CD14-positive monocyte (primary cell): ENCODE measurements at regions not wholly inside any gene's neighbourhood (a gene's known extent, or its start where the extent isn't known, plus 50 kb on each side); places are given as distances from the start of the nearest gene placed in this dataset.

ENCODE experiments used
- DNase-seq, 3 donors: peaks; one replicate each; pipeline ENCODE4 v3.0.0-alpha.2; 2011 to 2022
- H2AFZ ChIP-seq: 2 replicates; pipeline ENCODE4 v1.6.0; 2012; ENCODE audit warnings: mild to moderate bottlenecking, low read depth, low read length, inconsistent platforms; ENCODE audit not compliant: insufficient read depth, poor library complexity, severe bottlenecking
- H3K27ac ChIP-seq, 2 donors: 1 replicate in 1 of 2; 2 replicates in 1 of 2; pipeline ENCODE4 v1.5.1; 2012 to 2013; ENCODE audit warnings: low read length in 2 of 2, control low read depth in 1 of 2, inconsistent platforms in 1 of 2, low read depth in 1 of 2, mild to moderate bottlenecking in 1 of 2
- H3K27me3 ChIP-seq, 2 donors: one replicate each; pipeline versions ENCODE4 v1.6.0 to v1.6.1; 2011 to 2013; ENCODE audit warnings: low read length in 2 of 2; ENCODE audit not compliant: control insufficient read depth in 2 of 2, insufficient read depth in 2 of 2
- H3K36me3 ChIP-seq, 2 donors: replicated peaks in 1 of 2; 1 replicate in 1 of 2; 2 replicates in 1 of 2; pipeline versions ENCODE4 v1.5.1 to v1.6.1; 2012 to 2013; ENCODE audit warnings: low read length in 2 of 2, control low read depth in 1 of 2, inconsistent platforms in 1 of 2, mild to moderate bottlenecking in 1 of 2; ENCODE audit not compliant: insufficient read depth in 2 of 2, control insufficient read depth in 1 of 2
- H3K4me1 ChIP-seq, 2 donors: 1 replicate in 1 of 2; 2 replicates in 1 of 2; pipeline versions ENCODE4 v1.5.1 to v1.6.1; 2012 to 2013; ENCODE audit warnings: low read length in 2 of 2, control low read depth in 1 of 2, inconsistent platforms in 1 of 2, mild to moderate bottlenecking in 1 of 2, moderate library complexity in 1 of 2; ENCODE audit not compliant: insufficient read depth in 2 of 2, control insufficient read depth in 1 of 2
- H3K4me2 ChIP-seq: replicated peaks from 2 replicates; pipeline ENCODE3; 2012; ENCODE audit warnings: low read length, moderate library complexity, mild to moderate bottlenecking; ENCODE audit not compliant: poor library complexity, severe bottlenecking; ENCODE audit errors: extremely low read depth
- H3K4me3 ChIP-seq, 3 experiments: fragments of 200-600 bp in 1 of 3; sonication (generic) in 1 of 3; replicated peaks in 1 of 3; 1 replicate in 2 of 3; 2 replicates in 1 of 3; pipeline ENCODE4 v1.5.1; 2011 to 2013; ENCODE audit warnings: low read length in 3 of 3, mild to moderate bottlenecking in 3 of 3, control low read depth in 2 of 3, low read depth in 2 of 3, inconsistent platforms in 1 of 3, moderate library complexity in 1 of 3
- H3K79me2 ChIP-seq: 2 replicates; pipeline ENCODE4 v1.6.0; 2012; ENCODE audit warnings: mild to moderate bottlenecking, control low read depth, inconsistent platforms, low read length, moderate library complexity; ENCODE audit not compliant: insufficient read depth
- H3K9ac ChIP-seq: 2 replicates; pipeline ENCODE4 v1.6.0; 2017; ENCODE audit warnings: low read length, mild to moderate bottlenecking; ENCODE audit not compliant: insufficient read depth, poor library complexity, severe bottlenecking
- H3K9me3 ChIP-seq, 2 donors: replicated peaks in 1 of 2; 1 replicate in 1 of 2; 2 replicates in 1 of 2; pipeline versions ENCODE4 v1.5.1 to v1.6.1; 2012 to 2013; ENCODE audit warnings: low read length in 2 of 2, control low read depth in 1 of 2; ENCODE audit not compliant: control insufficient read depth in 1 of 2, insufficient read depth in 1 of 2
- H4K20me1 ChIP-seq: 2 replicates; pipeline ENCODE4 v1.6.0; 2012; ENCODE audit warnings: mild to moderate bottlenecking, low read length, control low read depth, moderate library complexity; ENCODE audit not compliant: insufficient read depth
- H3K27ac Mint-ChIP-seq, 7 donors: one replicate each; pipeline ENCODE4 v1.8.0; 2020; ENCODE audit warnings: mild to moderate bottlenecking in 7 of 7, mixed read lengths in 7 of 7, moderate library complexity in 6 of 7, inconsistent platforms in 2 of 7
- H3K27me3 Mint-ChIP-seq, 3 donors: one replicate each; pipeline ENCODE4 v1.8.0; 2021 to 2022; ENCODE audit warnings: low read depth in 3 of 3, mild to moderate bottlenecking in 3 of 3, mixed read lengths in 3 of 3, moderate library complexity in 3 of 3, inconsistent platforms in 1 of 3
- H3K36me3 Mint-ChIP-seq, 2 donors: one replicate each; pipeline ENCODE4 v1.8.0; 2020; ENCODE audit warnings: mixed read lengths in 2 of 2, inconsistent platforms in 1 of 2, mild to moderate bottlenecking in 1 of 2
- H3K4me1 Mint-ChIP-seq: one replicate; pipeline ENCODE4 v1.8.0; 2020; ENCODE audit warnings: mild to moderate bottlenecking, mixed read lengths
- H3K4me3 Mint-ChIP-seq, 2 donors: one replicate each; pipeline ENCODE4 v1.8.0; 2020; ENCODE audit warnings: mild to moderate bottlenecking in 2 of 2, mixed read lengths in 2 of 2, moderate library complexity in 1 of 2
- H3K9me3 Mint-ChIP-seq, 7 donors: one replicate each; pipeline ENCODE4 v1.8.0; 2020 to 2022; ENCODE audit warnings: mixed read lengths in 7 of 7, mild to moderate bottlenecking in 6 of 7, moderate library complexity in 6 of 7, inconsistent platforms in 2 of 7
- WGBS: methylation state at CpG from one replicate; pipeline ENCODE4 v1.1.5; 2013; ENCODE audit warnings: missing lambda C conversion rate; ENCODE audit not compliant: insufficient coverage; 5-methylcytosine and 5-hydroxymethylcytosine counted together
- intact Hi-C, 2 donors: fragments of 100-400 bp; cut with micrococcal nuclease; formaldehyde crosslinking; loops; one replicate each; pipeline versions ENCODE4 v1.15.0 to v1.15.1; 2023
- TF ChIP-seq, protein P1 (sequence below): fragments of 200-600 bp; IDR thresholded peaks from one replicate; pipeline ENCODE4 v1.8.0; 2022; ENCODE audit warnings: antibody characterized with exemption, mild to moderate bottlenecking

DNA sequence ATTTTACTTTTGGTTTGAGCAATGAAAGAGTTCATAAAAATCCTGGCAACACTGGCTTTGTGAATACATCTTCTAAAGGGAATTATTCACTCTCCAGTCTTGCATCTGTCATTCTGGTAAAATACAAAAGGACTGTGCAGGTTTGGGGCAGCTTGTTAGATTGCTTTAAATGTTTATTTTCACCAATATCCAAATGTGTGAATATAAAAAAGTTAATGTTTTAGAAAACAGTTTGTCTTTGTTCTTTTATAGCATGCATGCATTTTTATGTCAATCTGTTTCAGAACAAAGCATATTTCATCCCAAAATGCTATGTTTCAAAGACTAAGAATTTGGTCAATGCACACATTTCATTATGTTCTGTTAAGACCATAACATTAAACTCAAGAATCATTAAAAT lies 1145.4 kb downstream of the OLFM4 start:
- no peaks in the 10 kb centered on the region for H3K27me3 Mint-ChIP-seq

DNA sequence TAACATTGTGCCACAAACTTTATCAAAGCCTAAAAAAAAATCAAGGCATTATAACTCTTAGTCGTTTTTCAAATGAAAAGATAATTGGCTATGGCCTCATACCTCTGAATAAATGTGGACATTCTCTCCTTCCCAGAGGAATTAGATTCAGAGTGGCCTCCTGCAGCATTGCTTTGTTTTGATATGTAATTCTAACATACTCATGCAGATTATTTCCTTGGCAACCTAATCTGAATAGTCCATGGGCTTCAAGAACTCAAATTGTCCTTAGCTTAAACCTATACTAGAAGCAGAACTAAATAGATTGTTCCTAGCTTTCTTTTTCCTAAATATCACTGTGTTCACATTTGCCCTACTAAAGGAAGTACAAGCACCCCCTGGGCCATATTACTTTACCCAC lies 1146.9 kb downstream of the OLFM4 start:
- peaks cover 0 to 3% (median 0%) of the 10 kb centered on the region in 7 donors for H3K9me3 Mint-ChIP-seq
- no peak overlapping the region for H3K9ac ChIP-seq
- H3K27me3 Mint-ChIP-seq = no peaks in the 10 kb centered on the region
- H3K4me1 Mint-ChIP-seq = no peaks in the 10 kb centered on the region
- TF ChIP-seq, protein P1, sequence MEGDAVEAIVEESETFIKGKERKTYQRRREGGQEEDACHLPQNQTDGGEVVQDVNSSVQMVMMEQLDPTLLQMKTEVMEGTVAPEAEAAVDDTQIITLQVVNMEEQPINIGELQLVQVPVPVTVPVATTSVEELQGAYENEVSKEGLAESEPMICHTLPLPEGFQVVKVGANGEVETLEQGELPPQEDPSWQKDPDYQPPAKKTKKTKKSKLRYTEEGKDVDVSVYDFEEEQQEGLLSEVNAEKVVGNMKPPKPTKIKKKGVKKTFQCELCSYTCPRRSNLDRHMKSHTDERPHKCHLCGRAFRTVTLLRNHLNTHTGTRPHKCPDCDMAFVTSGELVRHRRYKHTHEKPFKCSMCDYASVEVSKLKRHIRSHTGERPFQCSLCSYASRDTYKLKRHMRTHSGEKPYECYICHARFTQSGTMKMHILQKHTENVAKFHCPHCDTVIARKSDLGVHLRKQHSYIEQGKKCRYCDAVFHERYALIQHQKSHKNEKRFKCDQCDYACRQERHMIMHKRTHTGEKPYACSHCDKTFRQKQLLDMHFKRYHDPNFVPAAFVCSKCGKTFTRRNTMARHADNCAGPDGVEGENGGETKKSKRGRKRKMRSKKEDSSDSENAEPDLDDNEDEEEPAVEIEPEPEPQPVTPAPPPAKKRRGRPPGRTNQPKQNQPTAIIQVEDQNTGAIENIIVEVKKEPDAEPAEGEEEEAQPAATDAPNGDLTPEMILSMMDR = no peak
- intact Hi-C loops = no loop called here
- H3K4me2 ChIP-seq = no peak overlapping the region
- WGBS = no CpG with 5 or more reads among the region's 1 CpG
- H4K20me1 ChIP-seq = no peaks in the 10 kb centered on the region
- no peaks in the 10 kb centered on the region for H3K4me1 ChIP-seq
- peaks cover 4 to 7% of the 10 kb centered on the region in 2 donors for H3K9me3 ChIP-seq
- no peak for DNase-seq
- H3K27me3 ChIP-seq = no peaks in the 10 kb centered on the region
- no peaks in the 10 kb centered on the region for H3K36me3 ChIP-seq
- no peaks in the 10 kb centered on the region for H3K79me2 ChIP-seq
- H3K27ac ChIP-seq = no peak overlapping the region
- no peak overlapping the region for H2AFZ ChIP-seq
- H3K36me3 Mint-ChIP-seq = no peaks in the 10 kb centered on the region
- H3K4me3 Mint-ChIP-seq = no peak overlapping the region
- no peak overlapping the region for H3K4me3 ChIP-seq
- no peak overlapping the region for H3K27ac Mint-ChIP-seq

More for the DNA sequence above, 1145.4 kb downstream of the OLFM4 start:
- H2AFZ ChIP-seq = no peak overlapping the region
- H3K27ac ChIP-seq = no peak overlapping the region
- H3K4me2 ChIP-seq = no peak overlapping the region
- Mint-ChIP-seq H3K9me3 (peaks cover 0 to 3% (median 0%) of the 10 kb centered on the region in 7 donors), H3K4me3 (no peak overlapping the region), H3K4me1 (no peaks in the 10 kb centered on the region), H3K27ac (no peak overlapping the region), H3K36me3 (no peaks in the 10 kb centered on the region)
- H3K79me2 ChIP-seq = no peaks in the 10 kb centered on the region
- no peaks in the 10 kb centered on the region for H3K27me3 ChIP-seq
- no peak overlapping the region for H3K4me3 ChIP-seq
- H4K20me1 ChIP-seq = no peaks in the 10 kb centered on the region
- DNase-seq = no peak
- H3K4me1 ChIP-seq = no peaks in the 10 kb centered on the region
- intact Hi-C loops = no loop called here
- H3K9me3 ChIP-seq = peaks cover 4 to 8% of the 10 kb centered on the region in 2 donors
- no peak overlapping the region for H3K9ac ChIP-seq
- H3K36me3 ChIP-seq = no peaks in the 10 kb centered on the region
- TF ChIP-seq, protein P1 = no peak
